GM08714 (cell line): ENCODE measurements at regions not wholly inside any gene's neighbourhood (a gene's known extent, or its start where the extent isn't known, plus 50 kb on each side); places are given as distances from the start of the nearest gene placed in this dataset.
"Not testable (repeated sequence)": the region's sequence is repeated elsewhere in the genome, so short reads cannot be mapped to it uniquely, and the experiment has no call there.

ENCODE experiments used
- H3K4me3 ChIP-seq: fragments of 200-500 bp; sonication (Bioruptor generic); 2 replicates; pipeline ENCODE4 v1.5.1; 2014; ENCODE audit warnings: mild to moderate bottlenecking, low read length, inconsistent platforms
- ZNF274 ChIP-seq: IDR thresholded peaks from 2 replicates; pipeline ENCODE4 v1.6.1; 2012; ENCODE audit warnings: mild to moderate bottlenecking, low read depth, low read length

- H3K4me3 ChIP-seq = no peak overlapping the region
- no peak for TF ChIP-seq ZNF274
These were observed 62.0 kb upstream of the SEPTIN5 start for GRCh38 chr22:19652316-19652715.

DNA sequence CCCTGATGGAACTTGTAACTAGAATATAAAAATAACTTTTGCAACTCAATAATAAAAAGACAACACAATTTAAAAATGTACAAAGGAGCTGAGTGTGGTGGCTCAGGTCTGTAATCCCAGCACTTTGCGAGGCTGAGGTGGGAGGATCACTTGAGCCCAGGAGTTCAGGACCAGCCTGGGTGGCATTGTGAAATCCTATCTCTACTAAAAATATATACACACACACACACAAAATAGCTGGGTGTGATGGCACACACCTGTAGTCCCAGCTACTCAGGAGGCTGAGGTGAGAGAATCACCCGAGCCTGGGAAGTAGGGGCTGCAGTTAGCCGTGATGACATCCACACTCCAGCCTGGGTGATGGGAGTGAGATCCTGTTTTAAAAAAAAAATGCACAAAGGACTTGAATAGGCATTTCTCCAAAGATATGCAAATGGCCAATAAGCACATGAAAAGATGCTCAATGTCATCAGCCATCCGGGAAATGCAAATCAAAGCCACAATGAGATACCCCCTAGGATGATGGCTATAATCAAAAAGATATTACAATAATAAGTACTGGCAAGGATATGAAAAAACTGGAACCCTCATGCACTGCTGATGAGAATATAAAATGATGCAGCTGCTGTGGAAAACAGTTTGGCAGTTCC, 59.8 kb upstream of the SEPTIN5 start:
- no peak overlapping the region for H3K4me3 ChIP-seq
- no peak for TF ChIP-seq ZNF274

DNA sequence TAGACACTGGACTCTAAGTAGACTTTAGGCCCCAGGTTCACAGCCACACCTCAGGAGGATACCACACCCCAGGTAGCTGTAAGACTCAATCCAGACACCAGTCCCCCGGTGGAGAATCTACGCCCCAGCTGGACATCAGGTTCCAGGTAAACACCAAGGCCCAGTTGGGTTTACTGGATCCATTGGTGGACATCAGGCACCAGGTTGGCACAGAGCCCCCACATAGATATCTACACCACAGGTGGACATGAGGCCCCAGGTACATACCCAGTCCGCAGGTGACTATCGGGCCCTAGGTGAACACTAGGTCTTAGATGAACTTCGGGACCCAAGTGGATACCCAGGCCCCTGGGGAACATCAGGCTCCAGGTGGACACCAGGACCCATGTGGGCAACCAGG, 58.9 kb upstream of the SEPTIN5 start:
- H3K4me3 ChIP-seq = no peak overlapping the region
- no peak for TF ChIP-seq ZNF274

DNA sequence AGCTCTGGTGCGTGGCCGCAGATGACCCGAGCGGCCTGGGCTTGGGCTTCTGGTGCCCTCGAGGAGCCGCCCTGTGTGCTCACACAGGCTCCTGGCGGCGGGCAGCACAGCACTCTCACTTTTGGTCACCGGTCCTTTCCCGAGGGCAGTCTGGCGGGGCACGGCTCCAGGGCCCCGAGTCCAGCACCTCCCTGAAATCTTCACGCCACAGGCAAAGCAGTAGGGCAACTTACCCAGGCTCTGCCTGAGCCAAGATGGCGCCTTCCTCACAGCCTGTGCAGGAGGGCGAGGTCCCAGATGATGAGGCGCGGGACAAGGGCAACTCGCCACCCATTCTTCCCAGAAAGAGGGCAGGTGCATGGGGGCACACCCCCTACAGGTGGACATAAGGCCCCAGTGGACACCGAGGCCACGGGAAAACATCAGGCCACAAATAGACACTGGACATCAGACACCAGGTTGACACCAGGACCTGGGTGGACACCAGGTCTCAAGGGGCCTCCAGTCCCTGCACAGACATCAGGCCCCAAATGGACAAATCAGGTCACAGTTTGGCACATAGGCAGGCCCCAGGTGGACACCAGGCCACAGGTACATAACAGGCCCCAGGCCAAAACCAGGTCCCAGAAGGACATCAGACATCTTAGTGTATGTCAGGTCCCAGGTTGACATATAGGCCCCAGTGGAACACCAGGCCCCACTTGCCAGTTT, 57.6 kb upstream of the SEPTIN5 start:
- TF ChIP-seq ZNF274 = no peak
- no peak overlapping the region for H3K4me3 ChIP-seq

- no peak overlapping the region for H3K4me3 ChIP-seq
- no peak for TF ChIP-seq ZNF274
These were observed 56.8 kb upstream of the SEPTIN5 start for GRCh38 chr22:19657252-19658056.

GRCh38 chr22:19658057-19658966, 56.0 kb upstream of the SEPTIN5 start:
- no peak overlapping the region for H3K4me3 ChIP-seq
- no peak for TF ChIP-seq ZNF274

DNA sequence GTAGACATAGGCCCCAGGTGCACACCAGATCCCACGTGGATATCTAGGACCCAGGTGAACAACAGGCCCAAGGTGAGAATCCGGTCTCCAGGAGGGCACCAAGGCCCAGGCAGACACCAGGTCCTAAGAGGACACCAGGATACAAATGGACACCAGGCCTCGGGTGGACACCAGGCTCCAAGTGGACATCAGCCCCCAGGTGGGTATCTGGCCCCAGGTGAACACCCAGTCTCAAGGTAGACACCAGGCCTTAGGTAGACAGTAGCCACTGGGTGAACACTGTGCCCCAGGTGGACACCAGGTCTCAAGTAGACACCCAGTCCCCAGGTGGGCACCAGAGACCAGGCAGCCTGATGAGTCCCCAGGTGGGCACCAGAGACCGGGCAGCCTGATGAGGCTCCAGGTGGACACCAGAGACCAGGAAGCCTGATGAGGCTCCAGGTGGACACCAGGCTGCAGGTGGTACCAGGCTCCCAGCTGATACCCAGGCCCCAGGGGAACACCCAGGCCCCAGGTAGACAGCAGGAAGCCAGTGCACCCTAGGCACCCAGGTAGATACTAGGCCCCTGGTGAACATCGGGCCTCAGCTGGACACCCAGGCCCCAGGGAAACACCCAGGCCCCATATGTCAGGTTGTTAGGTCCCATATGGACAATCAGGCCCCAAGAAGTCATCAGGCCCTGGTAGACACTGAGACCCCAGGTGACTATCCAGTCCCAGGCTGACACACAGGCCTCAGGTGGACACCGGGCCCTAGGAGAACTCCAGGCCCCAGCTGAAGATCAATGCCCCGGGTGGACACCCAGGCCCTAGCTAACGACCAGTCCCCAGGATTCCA, 55.1 kb upstream of the SEPTIN5 start:
- TF ChIP-seq ZNF274 = no peak
- H3K4me3 ChIP-seq = no peak overlapping the region

DNA sequence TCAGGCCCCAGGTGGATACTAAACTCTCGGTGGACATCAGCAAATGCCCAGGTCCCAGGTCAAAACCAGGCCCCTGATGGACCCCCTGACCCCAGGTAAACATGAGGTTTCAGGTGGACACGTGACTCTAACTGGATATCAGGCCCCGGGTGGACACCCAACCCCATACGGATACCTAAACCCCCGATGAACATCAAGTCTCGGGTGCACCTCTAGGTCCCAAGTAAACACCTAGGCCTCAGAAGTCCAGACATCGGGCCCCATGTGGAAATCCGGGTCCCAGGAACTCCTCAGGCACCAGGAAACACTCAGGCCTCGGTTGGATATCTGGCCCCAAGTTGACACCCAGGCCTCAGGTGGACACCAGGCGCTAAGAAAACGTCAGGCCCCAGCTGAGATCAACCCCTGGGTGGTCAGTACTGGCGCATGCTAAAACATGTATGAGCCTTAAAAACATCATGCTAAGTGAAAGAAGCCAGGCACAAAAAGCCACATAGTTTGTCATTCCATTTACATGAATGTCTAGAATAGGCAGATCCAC, 54.4 kb upstream of the SEPTIN5 start:
- H3K4me3 ChIP-seq = no peak overlapping the region
- TF ChIP-seq ZNF274 = no peak

- H3K4me3 ChIP-seq = not testable (repeated sequence)
These were observed 53.7 kb upstream of the SEPTIN5 start for GRCh38 chr22:19660583-19660982.

- TF ChIP-seq ZNF274 = no peak
- H3K4me3 ChIP-seq = no peak overlapping the region
These were observed 53.1 kb upstream of the SEPTIN5 start for GRCh38 chr22:19661156-19661555.

DNA sequence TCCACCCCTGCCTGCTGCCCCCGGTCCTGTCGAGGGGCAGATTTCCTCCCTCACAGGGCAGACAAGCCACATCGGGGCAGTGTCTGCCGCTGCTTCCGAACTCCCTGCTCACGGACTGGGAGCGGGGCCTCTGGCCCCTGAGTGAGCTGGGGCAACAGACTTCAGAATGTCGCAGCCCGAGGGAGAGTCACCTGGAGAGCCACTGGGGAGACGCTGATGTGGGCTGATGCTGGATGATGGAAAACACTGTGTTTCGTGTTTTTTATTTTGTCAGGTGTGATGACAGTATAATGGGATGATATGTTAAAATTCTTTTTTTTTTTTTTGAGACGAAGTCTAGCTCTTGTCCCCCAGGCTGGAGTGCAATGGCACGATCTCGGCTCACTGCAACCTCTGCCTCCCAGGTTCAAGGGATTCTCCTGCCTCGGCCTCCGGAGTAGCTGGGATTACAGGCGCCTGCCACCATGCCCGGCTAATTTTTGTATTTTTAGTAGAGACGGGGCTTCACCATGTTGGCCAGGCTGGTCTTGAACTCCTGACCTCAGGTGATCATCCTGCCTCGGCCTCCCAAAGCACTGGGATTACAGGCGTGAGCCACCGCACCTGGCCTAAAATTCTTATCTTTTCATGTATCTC, 52.1 kb upstream of the SEPTIN5 start:
- H3K4me3 ChIP-seq = not testable (repeated sequence)

GRCh38 chr22:19663286-19663815, 51.0 kb upstream of the SEPTIN5 start:
- no peak overlapping the region for H3K4me3 ChIP-seq
- no peak for TF ChIP-seq ZNF274
